Left ventricle myocardium inferior (tissue), 1 donor: ENCODE measurements at regions not wholly inside any gene's neighbourhood (a gene's known extent, or its start where the extent isn't known, plus 50 kb on each side); places are given as distances from the start of the nearest gene placed in this dataset.
"Not testable (repeated sequence)": the region's sequence is repeated elsewhere in the genome, so short reads cannot be mapped to it uniquely, and the experiment has no call there.

Source experiments
- DNase-seq: peaks from one replicate; pipeline ENCODE4 v3.0.0-alpha.2; 2020
- H3K27ac ChIP-seq: fragments of 200-600 bp; replicated peaks from 2 replicates; pipeline ENCODE4 v1.8.0; 2021
- H3K27me3 ChIP-seq: fragments of 200-600 bp; 2 replicates; pipeline ENCODE4 v1.8.0; 2021; ENCODE audit warnings: low read depth
- H3K36me3 ChIP-seq: fragments of 200-600 bp; 2 replicates; pipeline ENCODE4 v1.8.0; 2021
- H3K4me1 ChIP-seq: fragments of 200-600 bp; 2 replicates; pipeline ENCODE4 v1.8.0; 2021
- H3K4me3 ChIP-seq: fragments of 200-600 bp; 2 replicates; pipeline ENCODE4 v1.8.0; 2021; ENCODE audit warnings: mild to moderate bottlenecking, moderate library complexity
- H3K9me3 ChIP-seq: fragments of 200-600 bp; replicated peaks from 2 replicates; pipeline ENCODE4 v1.8.0; 2021
- CTCF ChIP-seq: fragments of 200-600 bp; IDR thresholded peaks from 2 replicates; pipeline ENCODE4 v1.8.0; 2021; ENCODE audit warnings: antibody characterized with exemption, mild to moderate bottlenecking, borderline replicate concordance
- intact Hi-C: fragments of 100-400 bp; cut with micrococcal nuclease; formaldehyde crosslinking; loops from one replicate; pipeline ENCODE4 v1.11.0; 2022
- donor health status: DM: no; HTN: yes; CAD: no; lungs with severe emphysema.

GRCh38 chr11:114794048-114794684 is 115.8 kb downstream of the NXPE2 start:
- no peak overlapping the region for H3K4me3 ChIP-seq
- H3K27ac ChIP-seq = no peak overlapping the region
- peaks cover 7% of the 10 kb centered on the region for H3K27me3 ChIP-seq
- intact Hi-C loops = no loop called here
- H3K36me3 ChIP-seq = no peaks in the 10 kb centered on the region
- no peak for DNase-seq
- no peaks in the 10 kb centered on the region for H3K9me3 ChIP-seq
- peaks cover 20% of the 10 kb centered on the region for H3K4me1 ChIP-seq
- no peak for TF ChIP-seq CTCF

- no peaks in the 10 kb centered on the region for H3K27me3 ChIP-seq
- H3K27ac ChIP-seq = peak overlapping the region; percentile 75
- H3K4me1 ChIP-seq = peaks cover 28% of the 10 kb centered on the region
- TF ChIP-seq CTCF = no peak
- no peaks in the 10 kb centered on the region for H3K9me3 ChIP-seq
- no peak overlapping the region for H3K4me3 ChIP-seq
- DNase-seq = no peak
- no peaks in the 10 kb centered on the region for H3K36me3 ChIP-seq
- intact Hi-C loops = no loop called here
Measured at GRCh38 chr11:114796954-114797721, 118.8 kb downstream of the NXPE2 start.

GRCh38 chr11:114799476-114799875 is 121.1 kb downstream of the NXPE2 start:
- DNase-seq = no peak
- peaks cover 7% of the 10 kb centered on the region for H3K9me3 ChIP-seq
- H3K4me3 ChIP-seq = no peak overlapping the region
- TF ChIP-seq CTCF = peak; percentile 41
- no peak overlapping the region for H3K27ac ChIP-seq
- H3K4me1 ChIP-seq = peaks cover 28% of the 10 kb centered on the region
- no peaks in the 10 kb centered on the region for H3K27me3 ChIP-seq
- intact Hi-C loops = no loop called here
- no peaks in the 10 kb centered on the region for H3K36me3 ChIP-seq

- intact Hi-C loops = no loop called here
- DNase-seq = no peak
- Histone ChIP-seq H3K27me3 (peaks cover 7% of the 10 kb centered on the region), H3K9me3 (peaks cover 7% of the 10 kb centered on the region), H3K4me3 (no peak overlapping the region), H3K4me1 (peaks cover 21% of the 10 kb centered on the region), H3K36me3 (no peaks in the 10 kb centered on the region), H3K27ac (no peak overlapping the region)
- TF ChIP-seq CTCF = no peak
Measured at GRCh38 chr11:114801773-114802172, 123.4 kb downstream of the NXPE2 start.

- no peak overlapping the region for H3K27ac ChIP-seq
- H3K36me3 ChIP-seq = no peaks in the 10 kb centered on the region
- TF ChIP-seq CTCF = no peak
- H3K4me3 ChIP-seq = no peak overlapping the region
- peaks cover 7% of the 10 kb centered on the region for H3K27me3 ChIP-seq
- no peak for DNase-seq
- peaks cover 10% of the 10 kb centered on the region for H3K4me1 ChIP-seq
- intact Hi-C loops = no loop called here
- peaks cover 7% of the 10 kb centered on the region for H3K9me3 ChIP-seq
Measured at GRCh38 chr11:114802878-114803277, 124.6 kb downstream of the NXPE2 start.

- H3K27ac ChIP-seq, H3K4me3 ChIP-seq, H3K9me3 ChIP-seq, H3K4me1 ChIP-seq, H3K36me3 ChIP-seq, DNase-seq, H3K27me3 ChIP-seq, intact Hi-C loops: not testable (repeated sequence)
Measured at GRCh38 chr11:114805431-114805830, 127.1 kb downstream of the NXPE2 start.
